AG09309 (cell line): ENCODE measurements at regions not wholly inside any gene's neighbourhood (a gene's known extent, or its start where the extent isn't known, plus 50 kb on each side); places are given as distances from the start of the nearest gene placed in this dataset.

Source experiments
- DNase-seq: peaks from one replicate; pipeline ENCODE4 v3.0.0-alpha.2; 2010; ENCODE audit warnings: low read depth
- H3K4me3 ChIP-seq: 2 replicates; pipeline ENCODE4 v1.5.1; 2011; ENCODE audit warnings: mild to moderate bottlenecking, low read depth, low read length, moderate library complexity; ENCODE audit not compliant: control insufficient read depth
- CTCF ChIP-seq: IDR thresholded peaks from 2 replicates; pipeline ENCODE4 v1.5.1; 2011; ENCODE audit warnings: mild to moderate bottlenecking, low read depth, low read length, inconsistent platforms; ENCODE audit not compliant: insufficient read depth, control insufficient read depth; ENCODE audit errors: missing control alignments

- no peak for DNase-seq
- TF ChIP-seq CTCF: no peak
- H3K4me3 ChIP-seq: no peak overlapping the region
These were observed 84.4 kb upstream of the ALDH1B1 start for GRCh38 chr9:38308136-38308535.

- no peak for TF ChIP-seq CTCF
- DNase-seq: no peak
- H3K4me3 ChIP-seq: no peak overlapping the region
These were observed 85.6 kb upstream of the ALDH1B1 start for GRCh38 chr9:38306899-38307298.

- DNase-seq: no peak
- TF ChIP-seq CTCF: no peak
These were observed 86.9 kb upstream of the ALDH1B1 start for GRCh38 chr9:38305582-38305981.

GRCh38 chr9:38301376-38302106 is 91.0 kb upstream of the ALDH1B1 start:
- no peak for TF ChIP-seq CTCF
- DNase-seq: no peak

More at GRCh38 chr9:38305582-38305981, 86.9 kb upstream of the ALDH1B1 start:
- H3K4me3 ChIP-seq: no peak overlapping the region

GRCh38 chr9:38299856-38300255 is 92.6 kb upstream of the ALDH1B1 start:
- no peak overlapping the region for H3K4me3 ChIP-seq
- DNase-seq: no peak
- no peak for TF ChIP-seq CTCF

More at GRCh38 chr9:38301376-38302106, 91.0 kb upstream of the ALDH1B1 start:
- H3K4me3 ChIP-seq: no peak overlapping the region

GRCh38 chr9:38298904-38299303 is 93.6 kb upstream of the ALDH1B1 start:
- TF ChIP-seq CTCF: no peak
- no peak overlapping the region for H3K4me3 ChIP-seq
- DNase-seq: no peak
